ENCODE measurements at regions not wholly inside any gene's neighbourhood (a gene's known extent, or its start where the extent isn't known, plus 50 kb on each side); places are given as distances from the start of the nearest gene placed in this dataset.
"Not testable (repeated sequence)": the region's sequence is repeated elsewhere in the genome, so short reads cannot be mapped to it uniquely, and the experiment has no call there.

- DNase-seq: no peak
These were observed 1124.9 kb downstream of the STIM2 start for GRCh38 chr4:27985522-27985921.

GRCh38 chr4:27986476-27986875 lies 1125.8 kb downstream of the STIM2 start:
- no peak for DNase-seq

GRCh38 chr4:28001698-28002097 lies 1141.1 kb downstream of the STIM2 start:
- DNase-seq: no peak

GRCh38 chr4:28004520-28004919 lies 1143.9 kb downstream of the STIM2 start:
- DNase-seq: no peak

GRCh38 chr4:28006021-28006420 lies 1145.4 kb downstream of the STIM2 start:
- no peak for DNase-seq

- no peak for DNase-seq
These were observed 1147.1 kb downstream of the STIM2 start for GRCh38 chr4:28007693-28008092.

- DNase-seq: no peak
These were observed 1148.9 kb downstream of the STIM2 start for GRCh38 chr4:28009541-28009940.

- no peak for DNase-seq
These were observed 1150.1 kb downstream of the STIM2 start for GRCh38 chr4:28010577-28011240.

- no peak for DNase-seq
These were observed 1153.8 kb downstream of the STIM2 start for GRCh38 chr4:28014469-28014868.

GRCh38 chr4:28015996-28016395 lies 1155.4 kb downstream of the STIM2 start:
- DNase-seq: no peak

GRCh38 chr4:28038253-28038652 lies 1177.6 kb downstream of the STIM2 start:
- DNase-seq: not testable (repeated sequence)

- DNase-seq: no peak
These were observed 1201.9 kb downstream of the STIM2 start for GRCh38 chr4:28062562-28062961.

- no peak for DNase-seq
These were observed 1213.4 kb downstream of the STIM2 start for GRCh38 chr4:28073860-28074555.

- no peak for DNase-seq
These were observed 1214.8 kb downstream of the STIM2 start for GRCh38 chr4:28075401-28075956.

GRCh38 chr4:28077203-28077602 lies 1216.6 kb downstream of the STIM2 start:
- DNase-seq: not testable (repeated sequence)

- DNase-seq: no peak
These were observed 1222.2 kb downstream of the STIM2 start for GRCh38 chr4:28082686-28083390.

GRCh38 chr4:28092610-28093009 lies 1232.0 kb downstream of the STIM2 start:
- DNase-seq: no peak

- DNase-seq: no peak
These were observed 1232.4 kb downstream of the STIM2 start for GRCh38 chr4:28093071-28093470.

- no peak for DNase-seq
These were observed 1240.9 kb downstream of the STIM2 start for GRCh38 chr4:28101583-28101982.

GRCh38 chr4:28105271-28105859 lies 1244.7 kb downstream of the STIM2 start:
- DNase-seq: no peak

GRCh38 chr4:28106155-28106554 lies 1245.5 kb downstream of the STIM2 start:
- no peak for DNase-seq

- DNase-seq: no peak
These were observed 1249.2 kb downstream of the STIM2 start for GRCh38 chr4:28109801-28110200.

- not testable (repeated sequence) for DNase-seq
These were observed 1252.2 kb downstream of the STIM2 start for GRCh38 chr4:28112691-28113335.
